ENCODE measurements at regions not wholly inside any gene's neighbourhood (a gene's known extent, or its start where the extent isn't known, plus 50 kb on each side); places are given as distances from the start of the nearest gene placed in this dataset.

DNA sequence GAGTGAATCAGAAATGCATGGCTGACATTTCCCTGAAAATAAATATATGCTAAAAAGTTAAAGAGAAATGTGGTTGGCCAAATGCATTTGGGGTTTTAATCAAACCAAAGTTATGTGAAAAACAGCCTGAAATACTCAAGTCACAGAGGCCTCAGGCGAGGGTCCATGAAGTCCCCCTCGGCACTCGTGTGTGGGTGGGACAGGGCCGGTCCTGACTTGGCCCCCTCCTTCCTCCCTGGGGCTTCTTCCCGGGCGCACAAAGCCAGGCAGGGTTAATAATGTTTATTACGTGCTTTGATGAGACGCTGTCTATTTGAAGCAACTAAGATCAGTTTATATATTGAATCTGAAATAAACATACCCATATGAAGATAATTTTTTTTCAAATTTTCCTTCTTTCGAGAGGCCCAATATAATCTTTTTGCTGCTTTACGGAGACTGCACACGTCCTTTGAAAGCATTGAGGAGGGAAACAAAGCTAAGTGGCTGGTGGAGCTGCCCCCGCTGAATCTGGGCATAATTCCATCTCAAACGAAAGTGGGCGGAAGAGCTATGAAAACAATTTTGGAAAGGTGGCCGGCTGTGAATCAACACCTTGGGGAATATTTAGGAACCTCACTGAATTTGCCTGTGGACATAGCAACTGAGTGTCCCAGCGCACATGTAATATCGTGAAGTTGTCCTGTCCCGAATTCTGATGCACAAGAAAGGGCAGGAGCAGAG is 55.8 kb upstream of the SMOC2 start:
- Mint-ChIP-seq H3K4me1 (ENCODE audit: unreplicated experiment) (peaks cover 9% of the 10 kb centered on the region), H3K4me3 (ENCODE audit: unreplicated experiment) (no peak overlapping the region), H3K9me3 (ENCODE audit: unreplicated experiment) (peaks cover 6% of the 10 kb centered on the region), H3K27ac (ENCODE audit: unreplicated experiment) (no peak overlapping the region), H3K36me3 (ENCODE audit: low read depth, unreplicated experiment) (peaks cover 8% of the 10 kb centered on the region), H3K27me3 (ENCODE audit: unreplicated experiment) (peaks cover 3% of the 10 kb centered on the region)
- no peak for DNase-seq (ENCODE audit: low spot score)
- TF ChIP-seq, protein P1, sequence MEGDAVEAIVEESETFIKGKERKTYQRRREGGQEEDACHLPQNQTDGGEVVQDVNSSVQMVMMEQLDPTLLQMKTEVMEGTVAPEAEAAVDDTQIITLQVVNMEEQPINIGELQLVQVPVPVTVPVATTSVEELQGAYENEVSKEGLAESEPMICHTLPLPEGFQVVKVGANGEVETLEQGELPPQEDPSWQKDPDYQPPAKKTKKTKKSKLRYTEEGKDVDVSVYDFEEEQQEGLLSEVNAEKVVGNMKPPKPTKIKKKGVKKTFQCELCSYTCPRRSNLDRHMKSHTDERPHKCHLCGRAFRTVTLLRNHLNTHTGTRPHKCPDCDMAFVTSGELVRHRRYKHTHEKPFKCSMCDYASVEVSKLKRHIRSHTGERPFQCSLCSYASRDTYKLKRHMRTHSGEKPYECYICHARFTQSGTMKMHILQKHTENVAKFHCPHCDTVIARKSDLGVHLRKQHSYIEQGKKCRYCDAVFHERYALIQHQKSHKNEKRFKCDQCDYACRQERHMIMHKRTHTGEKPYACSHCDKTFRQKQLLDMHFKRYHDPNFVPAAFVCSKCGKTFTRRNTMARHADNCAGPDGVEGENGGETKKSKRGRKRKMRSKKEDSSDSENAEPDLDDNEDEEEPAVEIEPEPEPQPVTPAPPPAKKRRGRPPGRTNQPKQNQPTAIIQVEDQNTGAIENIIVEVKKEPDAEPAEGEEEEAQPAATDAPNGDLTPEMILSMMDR (IDR thresholded peaks at IDR 0.05; ENCODE audit: unreplicated experiment) = no peak

DNA sequence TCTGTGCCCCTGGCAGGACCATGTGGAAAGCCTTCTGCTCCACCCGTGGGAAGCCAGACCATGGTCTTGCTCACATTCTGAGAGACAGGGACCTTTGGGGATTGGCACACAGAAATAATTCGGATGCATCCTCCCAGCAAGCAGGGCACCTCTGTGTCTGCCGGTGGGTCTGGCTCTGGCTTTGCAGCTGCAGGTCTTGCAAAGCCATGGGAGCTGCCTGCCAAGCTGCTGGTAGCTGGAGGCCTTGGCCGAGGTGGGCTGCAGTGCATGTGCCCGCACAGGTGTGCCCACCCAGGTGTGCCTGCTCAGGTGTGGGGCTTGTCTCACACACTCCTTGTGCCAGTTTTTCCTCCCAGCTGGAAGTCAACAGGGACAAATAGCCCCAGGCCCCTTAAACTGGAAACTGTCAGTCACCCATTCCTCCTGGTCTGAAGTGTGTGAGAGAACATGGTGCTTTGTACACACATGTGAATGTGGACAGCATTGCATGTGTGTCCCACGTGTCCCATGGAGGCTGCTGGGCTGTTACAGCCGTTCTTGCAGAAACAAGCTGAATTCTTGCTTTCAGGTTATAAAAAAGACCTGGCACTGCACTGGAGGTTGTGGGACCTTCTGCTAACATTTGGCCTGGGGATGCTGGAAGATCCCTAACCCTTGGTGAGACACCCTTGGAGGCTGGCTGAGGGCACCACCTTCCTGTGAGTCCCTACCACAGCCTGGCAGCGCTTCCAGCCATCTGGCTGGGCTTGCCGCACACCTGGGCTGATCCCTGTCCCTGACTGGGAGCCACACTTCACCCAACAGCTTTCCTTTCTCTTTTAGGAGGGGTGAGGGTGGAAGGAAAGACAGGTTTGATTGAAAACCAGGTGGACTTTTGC is 54.9 kb upstream of the SMOC2 start:
- no peak overlapping the region for H3K4me3 Mint-ChIP-seq (ENCODE audit: unreplicated experiment)
- H3K27me3 Mint-ChIP-seq (ENCODE audit: unreplicated experiment) = no peaks in the 10 kb centered on the region
- DNase-seq (ENCODE audit: low spot score) = no peak
- no peaks in the 10 kb centered on the region for H3K36me3 Mint-ChIP-seq (ENCODE audit: low read depth, unreplicated experiment)
- no peaks in the 10 kb centered on the region for H3K9me3 Mint-ChIP-seq (ENCODE audit: unreplicated experiment)
- H3K4me1 Mint-ChIP-seq (ENCODE audit: unreplicated experiment) = peaks cover 18% of the 10 kb centered on the region
- no peak overlapping the region for H3K27ac Mint-ChIP-seq (ENCODE audit: unreplicated experiment)
- TF ChIP-seq, protein P1 (IDR thresholded peaks at IDR 0.05; ENCODE audit: unreplicated experiment) = no peak

DNA sequence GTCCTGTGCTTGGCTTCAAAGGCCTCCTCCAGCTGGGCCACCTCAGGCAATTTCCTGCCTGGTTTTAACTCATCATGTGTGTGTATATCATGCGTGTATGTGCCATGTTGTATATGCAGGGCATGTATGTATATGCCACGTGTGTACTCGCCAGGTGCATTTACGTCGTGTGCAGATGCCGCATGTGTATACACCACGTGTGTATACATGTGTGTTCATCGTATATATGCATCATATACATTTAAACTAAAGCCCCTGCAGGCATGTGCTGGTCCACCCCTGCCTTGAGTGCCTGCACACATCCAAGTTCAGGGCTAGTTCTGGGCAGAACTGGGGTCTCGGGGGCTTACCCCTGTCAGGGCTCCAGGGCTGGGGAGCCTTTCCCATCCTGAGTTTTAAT is 54.0 kb upstream of the SMOC2 start:
- Mint-ChIP-seq H3K4me3 (ENCODE audit: unreplicated experiment) (no peak overlapping the region), H3K9me3 (ENCODE audit: unreplicated experiment) (no peaks in the 10 kb centered on the region), H3K27me3 (ENCODE audit: unreplicated experiment) (no peaks in the 10 kb centered on the region), H3K4me1 (ENCODE audit: unreplicated experiment) (peaks cover 21% of the 10 kb centered on the region), H3K36me3 (ENCODE audit: low read depth, unreplicated experiment) (no peaks in the 10 kb centered on the region), H3K27ac (ENCODE audit: unreplicated experiment) (no peak overlapping the region)
- no peak for DNase-seq (ENCODE audit: low spot score)
- TF ChIP-seq, protein P1 (IDR thresholded peaks at IDR 0.05; ENCODE audit: unreplicated experiment) = no peak

DNA sequence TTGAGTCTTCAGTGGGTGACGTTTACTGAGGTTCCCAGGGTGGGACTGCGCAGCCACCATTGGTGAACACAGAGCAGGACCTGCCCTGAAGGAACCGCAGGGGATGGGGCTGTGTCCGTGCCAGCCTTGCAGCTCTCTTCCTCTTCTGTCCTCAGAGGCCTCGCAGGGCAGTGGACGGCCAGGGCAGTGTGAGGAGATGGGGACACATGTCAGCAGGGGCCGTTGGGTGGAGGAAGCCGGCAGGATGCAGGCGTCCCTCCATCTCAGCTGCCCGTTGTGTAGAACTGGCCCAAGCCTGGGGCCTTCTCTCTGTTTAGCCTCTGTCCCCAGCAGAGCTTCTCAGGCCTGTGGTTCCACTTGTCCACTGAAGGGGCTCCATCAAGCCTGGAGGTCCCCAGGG is 53.6 kb upstream of the SMOC2 start:
- TF ChIP-seq, protein P1 (IDR thresholded peaks at IDR 0.05; ENCODE audit: unreplicated experiment) = no peak
- Mint-ChIP-seq H3K9me3 (ENCODE audit: unreplicated experiment) (no peaks in the 10 kb centered on the region), H3K27me3 (ENCODE audit: unreplicated experiment) (peaks cover under 1% of the 10 kb centered on the region), H3K36me3 (ENCODE audit: low read depth, unreplicated experiment) (no peaks in the 10 kb centered on the region), H3K27ac (ENCODE audit: unreplicated experiment) (no peak overlapping the region), H3K4me1 (ENCODE audit: unreplicated experiment) (peaks cover 22% of the 10 kb centered on the region), H3K4me3 (ENCODE audit: unreplicated experiment) (no peak overlapping the region)
- no peak for DNase-seq (ENCODE audit: low spot score)

DNA sequence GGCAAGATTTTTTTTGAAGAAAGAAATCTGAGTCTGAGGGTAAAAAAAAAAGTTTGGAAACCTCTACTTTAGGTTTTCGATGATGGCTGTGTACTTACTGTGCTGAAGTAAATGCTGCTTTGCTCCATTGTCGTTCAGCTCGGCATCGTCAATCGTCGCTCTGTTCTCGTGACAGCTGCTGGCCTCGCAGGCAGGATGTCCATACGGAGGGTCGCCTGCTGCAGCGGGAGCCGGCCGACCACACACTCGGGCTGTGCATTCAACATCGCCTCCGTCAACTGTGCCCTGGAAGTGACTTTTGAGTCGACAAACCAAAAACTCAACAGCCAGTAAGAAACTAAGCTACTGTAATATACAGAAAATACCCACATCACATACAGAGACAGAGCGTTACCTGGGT is 53.1 kb upstream of the SMOC2 start:
- TF ChIP-seq, protein P1 (IDR thresholded peaks at IDR 0.05; ENCODE audit: unreplicated experiment) = no peak
- H3K9me3 Mint-ChIP-seq (ENCODE audit: unreplicated experiment) = no peaks in the 10 kb centered on the region
- H3K27me3 Mint-ChIP-seq (ENCODE audit: unreplicated experiment) = peaks cover 3% of the 10 kb centered on the region
- no peak for DNase-seq (ENCODE audit: low spot score)
- H3K36me3 Mint-ChIP-seq (ENCODE audit: low read depth, unreplicated experiment) = no peaks in the 10 kb centered on the region
- H3K4me1 Mint-ChIP-seq (ENCODE audit: unreplicated experiment) = peaks cover 24% of the 10 kb centered on the region
- no peak overlapping the region for H3K27ac Mint-ChIP-seq (ENCODE audit: unreplicated experiment)
- no peak overlapping the region for H3K4me3 Mint-ChIP-seq (ENCODE audit: unreplicated experiment)
